Central memory CD4-positive, alpha-beta T cell (primary cell): ENCODE measurements at regions not wholly inside any gene's neighbourhood (a gene's known extent, or its start where the extent isn't known, plus 50 kb on each side); places are given as distances from the start of the nearest gene placed in this dataset.
"Not testable (repeated sequence)": the region's sequence is repeated elsewhere in the genome, so short reads cannot be mapped to it uniquely, and the experiment has no call there.

Experiments
- DNase-seq: peaks from one replicate; pipeline ENCODE4 v3.0.0; 2022

GRCh38 chr5:128813317-128814070 lies 151.8 kb upstream of the SLC27A6 start:
- no peak for DNase-seq

DNA sequence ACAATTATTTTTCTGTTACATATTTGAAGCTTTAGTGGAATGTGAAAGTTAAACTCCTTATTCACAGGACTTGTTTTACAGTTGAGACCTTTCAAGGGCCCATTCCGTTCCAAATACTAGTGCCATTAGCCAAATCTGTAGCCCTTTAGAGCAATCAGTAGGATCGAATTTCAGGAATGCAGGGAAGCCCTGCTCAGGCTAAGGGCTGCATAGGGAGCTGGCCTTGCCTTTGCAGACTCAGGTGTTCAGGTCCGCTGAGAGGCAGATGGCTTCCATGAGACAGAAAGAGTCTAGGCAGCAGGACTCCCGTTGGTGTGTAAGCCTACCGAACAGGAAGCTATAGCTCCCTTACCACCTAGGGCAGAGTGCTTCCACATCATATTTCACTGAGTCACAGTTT lies 150.1 kb upstream of the SLC27A6 start:
- DNase-seq = no peak

GRCh38 chr5:128825826-128826225 lies 139.5 kb upstream of the SLC27A6 start:
- DNase-seq = no peak

DNA sequence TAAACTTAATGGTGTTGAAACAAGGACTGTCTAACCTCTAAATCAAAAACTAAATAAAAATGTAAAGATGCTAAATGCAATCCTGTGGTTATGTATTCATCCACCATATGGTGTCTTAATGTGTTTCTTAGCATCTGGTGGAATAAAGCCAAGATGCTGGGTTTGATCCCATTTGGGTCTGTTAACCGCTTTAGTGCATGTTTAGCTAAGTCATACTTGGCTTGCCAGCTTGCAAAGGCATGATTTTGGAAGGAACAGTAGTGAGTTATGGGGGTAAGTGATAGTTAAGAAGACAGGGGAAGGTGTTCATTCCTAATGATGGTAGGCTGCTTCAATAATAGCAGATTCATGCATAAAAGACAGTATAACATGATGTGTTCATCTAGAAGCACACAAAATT lies 139.0 kb upstream of the SLC27A6 start:
- no peak for DNase-seq

DNA sequence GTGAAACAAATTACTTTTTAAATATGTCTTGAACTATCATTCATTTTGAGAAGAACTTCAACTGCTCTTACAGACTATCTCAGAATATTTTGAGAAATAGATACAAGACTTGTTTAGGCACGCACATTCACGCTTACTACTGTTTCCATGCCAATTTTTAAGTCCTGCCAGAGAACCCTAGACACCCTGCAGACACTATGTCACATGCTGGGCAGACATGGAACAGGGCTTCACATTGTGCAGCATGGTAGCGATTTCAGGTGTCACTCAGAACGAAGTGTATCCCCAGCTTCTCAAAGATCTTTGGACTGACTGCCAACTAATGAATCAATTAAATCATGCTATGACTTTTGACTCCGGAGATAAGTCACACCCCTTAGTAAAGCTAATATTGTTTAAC lies 128.7 kb upstream of the SLC27A6 start:
- DNase-seq = no peak

GRCh38 chr5:128838623-128839022 lies 126.7 kb upstream of the SLC27A6 start:
- no peak for DNase-seq

GRCh38 chr5:128842241-128842640 lies 123.0 kb upstream of the SLC27A6 start:
- no peak for DNase-seq

DNA sequence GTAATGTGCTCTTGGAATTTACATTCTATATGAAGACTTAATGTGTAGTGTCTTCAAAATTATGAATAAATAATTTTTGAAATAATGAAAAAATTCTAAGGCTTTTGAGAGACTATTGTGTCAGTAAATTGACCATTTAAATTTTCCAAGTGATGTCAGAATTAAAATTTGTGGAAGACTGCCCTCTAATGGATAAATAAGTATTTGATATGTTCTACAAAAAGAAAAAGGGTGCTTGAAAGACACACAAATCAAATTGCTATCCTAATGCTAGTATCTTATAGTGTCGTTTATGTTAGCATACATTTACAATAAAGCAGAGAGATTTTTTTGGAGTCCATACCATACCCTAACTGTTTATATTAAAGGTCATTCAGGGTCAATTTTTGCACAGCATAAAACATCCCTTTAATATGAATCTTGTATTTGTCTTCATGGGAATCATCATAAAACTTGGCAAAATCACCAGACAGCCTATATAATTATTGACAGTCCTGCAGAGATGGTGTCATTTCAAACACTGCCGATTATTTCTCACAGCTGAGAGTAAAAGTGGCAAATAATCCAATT lies 120.8 kb upstream of the SLC27A6 start:
- no peak for DNase-seq

GRCh38 chr5:128850049-128850448 lies 115.2 kb upstream of the SLC27A6 start:
- DNase-seq = no peak

DNA sequence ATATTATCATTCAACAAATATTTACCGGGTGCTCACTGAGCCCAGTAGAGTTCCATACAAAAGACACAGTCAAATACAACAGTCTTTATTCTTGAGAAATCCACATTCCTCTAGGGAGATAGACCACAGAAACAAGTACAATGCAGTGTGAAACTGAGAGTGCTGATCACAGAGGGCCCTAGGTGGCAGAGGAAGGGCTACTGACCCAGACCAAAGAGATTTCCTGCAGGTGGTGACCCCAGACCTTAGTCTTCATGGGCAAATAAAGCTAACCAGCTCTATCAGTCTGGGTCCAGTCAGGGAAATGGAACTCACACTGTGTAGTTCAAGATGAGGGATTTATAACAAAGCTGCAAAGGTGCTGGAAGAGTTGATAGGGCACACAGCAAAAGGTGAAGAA lies 110.4 kb upstream of the SLC27A6 start:
- no peak for DNase-seq

DNA sequence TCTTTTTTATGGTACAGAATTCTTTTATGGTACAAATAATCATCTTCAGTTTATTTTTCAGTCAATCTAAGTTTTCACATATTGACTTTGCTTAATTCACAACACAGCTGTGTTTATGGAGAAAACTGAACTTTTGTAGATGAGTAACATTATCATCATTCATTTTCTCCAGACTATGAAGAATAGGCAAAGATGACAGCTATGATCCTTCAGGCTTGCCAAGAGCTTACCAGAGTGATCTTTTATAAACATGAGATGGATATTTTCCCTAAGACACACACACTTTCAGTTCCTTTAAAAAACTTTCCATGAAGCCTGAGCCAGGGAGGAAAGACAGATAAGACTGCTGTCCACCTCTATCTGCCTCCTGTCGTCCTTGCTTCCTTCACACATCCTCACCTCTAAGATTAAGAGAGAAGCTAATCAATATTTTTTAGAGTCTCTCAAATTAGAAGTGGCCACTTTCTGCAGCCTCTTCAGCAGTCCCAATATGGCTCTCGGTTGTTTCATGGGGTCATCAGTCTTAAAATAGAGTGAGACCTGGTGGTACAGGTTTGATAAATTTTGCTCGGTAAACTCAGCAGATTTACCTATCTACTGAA lies 108.1 kb upstream of the SLC27A6 start:
- no peak for DNase-seq

DNA sequence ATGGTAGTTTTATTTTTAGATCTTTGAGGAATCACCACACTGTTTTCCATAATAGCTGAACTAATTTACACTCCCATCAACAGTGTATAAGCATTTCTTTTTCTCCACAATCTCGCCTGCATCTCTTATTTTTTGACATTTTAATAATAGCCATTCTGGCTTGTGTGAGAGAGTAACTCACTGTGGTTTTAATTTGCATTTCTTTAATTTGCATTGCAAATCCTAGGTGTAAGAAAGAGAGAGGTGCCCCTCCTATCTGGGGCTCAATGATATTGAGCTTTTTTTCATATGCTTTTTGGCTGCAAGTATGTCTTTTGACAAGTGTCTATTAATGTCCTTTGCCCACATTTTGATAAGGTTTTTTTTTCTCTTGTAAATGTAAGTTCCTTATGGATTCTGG lies 106.3 kb upstream of the SLC27A6 start:
- no peak for DNase-seq

DNA sequence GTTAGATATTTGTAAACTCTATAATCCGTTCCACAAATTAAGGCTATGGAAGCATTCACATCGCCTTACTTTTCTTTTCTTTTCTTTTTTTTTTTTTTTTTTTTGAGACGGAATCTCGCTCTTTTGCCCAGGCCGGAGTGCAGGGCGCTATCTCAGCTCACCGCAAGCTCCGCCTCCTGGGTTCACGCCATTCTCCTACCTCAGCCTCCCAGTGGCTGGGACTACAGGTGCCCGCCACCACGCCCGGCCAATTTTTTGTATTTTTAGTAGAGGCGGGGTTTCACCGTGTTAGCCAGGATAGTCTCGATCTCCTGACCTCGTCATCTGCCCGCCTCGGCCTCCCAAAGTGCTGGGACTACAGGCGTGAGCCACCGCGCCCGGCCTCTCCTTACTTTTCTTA lies 104.1 kb upstream of the SLC27A6 start:
- DNase-seq = not testable (repeated sequence)

DNA sequence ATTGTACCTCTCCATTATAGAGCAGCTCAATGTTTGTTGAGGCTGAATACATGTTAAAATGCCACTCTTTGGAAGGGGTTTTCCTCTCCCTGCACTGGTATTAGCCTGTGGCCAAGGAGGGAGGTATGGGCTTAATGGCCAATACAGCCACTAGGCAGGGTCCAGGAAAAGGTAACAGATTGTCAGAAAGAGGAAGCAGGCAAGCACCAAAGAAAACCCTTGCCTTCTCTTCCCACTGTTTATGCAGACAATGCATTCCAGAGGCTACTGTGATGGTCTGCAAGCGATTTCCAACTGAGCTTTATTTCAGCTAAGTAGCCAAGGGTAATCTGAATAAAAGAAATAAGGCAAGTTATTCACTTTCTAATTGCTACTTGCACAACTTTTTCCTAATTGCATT lies 95.3 kb upstream of the SLC27A6 start:
- DNase-seq = no peak

DNA sequence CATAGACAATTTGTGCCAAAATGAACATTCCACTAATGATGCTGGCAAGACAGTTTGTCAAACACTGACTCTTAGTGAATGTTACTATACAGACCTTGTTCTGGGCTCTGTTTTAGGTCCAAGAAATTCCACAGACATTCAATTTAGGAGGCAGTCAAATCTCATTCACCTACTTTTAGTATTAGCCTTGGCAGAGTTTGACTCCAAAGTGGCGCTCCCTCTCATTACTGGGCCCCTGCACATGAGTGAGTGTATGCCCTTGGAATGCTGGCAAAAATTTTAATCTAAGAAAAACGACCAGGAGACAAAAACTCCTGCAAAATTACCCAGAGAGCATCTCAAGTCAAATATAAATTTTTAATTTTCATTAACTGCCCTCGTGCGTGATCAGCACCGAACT lies 94.9 kb upstream of the SLC27A6 start:
- no peak for DNase-seq

DNA sequence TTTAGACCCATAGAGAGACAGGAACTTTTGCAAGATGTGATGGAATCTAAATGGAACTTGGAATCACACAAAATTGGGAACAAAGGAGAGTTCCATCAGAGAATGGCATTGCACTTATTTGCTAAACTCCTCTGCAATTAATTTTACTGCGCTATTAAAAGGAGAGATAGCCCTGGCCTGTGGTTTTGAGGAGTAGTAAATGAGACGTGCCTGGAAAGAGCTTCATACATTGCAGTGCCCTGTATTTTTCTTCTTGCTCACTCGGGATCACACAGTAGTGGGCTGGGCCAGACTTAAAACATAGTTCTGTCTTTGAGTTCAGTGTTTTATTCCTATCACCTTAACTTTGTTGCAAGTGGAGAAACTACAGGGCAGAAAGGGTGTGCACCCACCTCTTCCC lies 94.4 kb upstream of the SLC27A6 start:
- no peak for DNase-seq

- DNase-seq = no peak
Observed at GRCh38 chr5:128876569-128877382, 88.5 kb upstream of the SLC27A6 start.

- DNase-seq = no peak
Observed at GRCh38 chr5:128877476-128877875, 87.8 kb upstream of the SLC27A6 start.

- DNase-seq = no peak
Observed at GRCh38 chr5:128881502-128882018, 83.7 kb upstream of the SLC27A6 start.

DNA sequence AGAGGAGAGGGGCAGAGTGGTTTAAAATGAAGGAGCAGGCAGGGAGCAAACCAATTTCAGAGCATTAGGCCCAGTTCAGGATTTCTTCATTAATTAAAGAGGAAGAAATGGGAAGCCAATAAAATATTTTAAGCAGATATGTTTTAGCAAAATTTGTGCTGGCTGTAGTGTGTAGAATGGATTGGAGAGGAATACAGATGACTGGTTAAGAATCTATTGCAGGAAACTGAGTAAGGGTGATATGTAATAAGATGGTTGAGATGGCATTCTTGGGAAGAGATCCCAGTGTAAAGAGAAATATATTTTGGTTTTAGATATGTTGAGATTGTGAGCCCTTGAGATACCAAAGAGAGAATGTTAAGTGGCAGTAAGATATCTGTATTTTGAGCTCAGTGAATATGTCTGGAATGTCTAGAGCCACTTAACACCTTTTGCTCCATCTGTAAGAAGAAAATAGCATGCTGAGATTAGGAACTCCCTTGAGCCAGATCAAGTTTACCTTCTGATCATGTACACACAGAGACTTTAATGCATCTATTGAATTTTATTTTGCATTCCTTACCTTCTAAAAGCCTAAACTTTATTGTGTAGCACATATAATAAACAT lies 79.5 kb upstream of the SLC27A6 start:
- no peak for DNase-seq

GRCh38 chr5:128895122-128895521 lies 70.2 kb upstream of the SLC27A6 start:
- DNase-seq = no peak

GRCh38 chr5:128896675-128897074 lies 68.6 kb upstream of the SLC27A6 start:
- no peak for DNase-seq

DNA sequence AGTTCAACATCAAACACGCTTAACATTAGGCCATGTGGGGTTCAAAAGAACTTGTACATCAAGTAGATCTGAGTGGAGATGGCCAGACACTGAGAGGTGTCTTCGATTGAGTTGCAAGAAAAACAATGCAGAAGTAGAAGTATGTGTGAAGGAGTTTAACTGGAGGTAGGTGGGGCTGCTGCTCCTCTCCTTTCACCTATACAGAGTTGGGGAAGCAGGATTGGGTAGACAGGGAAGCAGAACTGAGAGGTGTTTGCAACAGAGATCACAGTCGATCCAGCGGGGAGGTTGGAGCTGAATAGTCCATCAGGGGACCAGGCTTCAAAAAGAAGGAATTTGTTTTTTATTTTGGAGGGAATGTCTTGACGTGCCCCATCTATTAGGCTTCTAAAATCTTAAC lies 61.7 kb upstream of the SLC27A6 start:
- no peak for DNase-seq
